ENCODE measurements at regions not wholly inside any gene's neighbourhood (a gene's known extent, or its start where the extent isn't known, plus 50 kb on each side); places are given as distances from the start of the nearest gene placed in this dataset.

DNA sequence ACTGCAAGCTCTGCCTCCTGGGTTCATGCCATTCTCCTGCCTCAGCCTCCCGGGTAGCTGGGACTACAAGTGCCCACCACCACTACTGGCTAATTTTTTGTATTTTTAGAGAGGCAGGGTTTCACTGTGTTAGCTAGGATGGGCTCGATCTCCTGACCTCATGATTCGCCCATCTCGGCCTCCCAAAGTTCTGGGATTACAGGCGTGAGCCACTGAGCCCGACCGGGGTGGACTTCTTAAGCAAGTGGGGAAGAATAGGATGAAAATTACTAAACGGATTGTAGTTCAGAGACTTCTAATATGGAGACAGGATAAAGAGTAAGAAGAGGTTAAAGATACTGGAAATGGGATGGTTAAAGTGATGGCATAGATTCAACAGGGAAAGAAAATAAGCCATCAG, 132.3 kb upstream of the IRX2 start:
- H3K4me3 Mint-ChIP-seq (ENCODE audit: low read depth), result no peak overlapping the region
- H3K9me3 Mint-ChIP-seq (ENCODE audit: low read depth), result peaks cover 20% of the 10 kb centered on the region
- TF ChIP-seq, protein P1, sequence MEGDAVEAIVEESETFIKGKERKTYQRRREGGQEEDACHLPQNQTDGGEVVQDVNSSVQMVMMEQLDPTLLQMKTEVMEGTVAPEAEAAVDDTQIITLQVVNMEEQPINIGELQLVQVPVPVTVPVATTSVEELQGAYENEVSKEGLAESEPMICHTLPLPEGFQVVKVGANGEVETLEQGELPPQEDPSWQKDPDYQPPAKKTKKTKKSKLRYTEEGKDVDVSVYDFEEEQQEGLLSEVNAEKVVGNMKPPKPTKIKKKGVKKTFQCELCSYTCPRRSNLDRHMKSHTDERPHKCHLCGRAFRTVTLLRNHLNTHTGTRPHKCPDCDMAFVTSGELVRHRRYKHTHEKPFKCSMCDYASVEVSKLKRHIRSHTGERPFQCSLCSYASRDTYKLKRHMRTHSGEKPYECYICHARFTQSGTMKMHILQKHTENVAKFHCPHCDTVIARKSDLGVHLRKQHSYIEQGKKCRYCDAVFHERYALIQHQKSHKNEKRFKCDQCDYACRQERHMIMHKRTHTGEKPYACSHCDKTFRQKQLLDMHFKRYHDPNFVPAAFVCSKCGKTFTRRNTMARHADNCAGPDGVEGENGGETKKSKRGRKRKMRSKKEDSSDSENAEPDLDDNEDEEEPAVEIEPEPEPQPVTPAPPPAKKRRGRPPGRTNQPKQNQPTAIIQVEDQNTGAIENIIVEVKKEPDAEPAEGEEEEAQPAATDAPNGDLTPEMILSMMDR (IDR thresholded peaks at IDR 0.05; ENCODE audit: unreplicated experiment), result no peak
- H3K27ac Mint-ChIP-seq, result no peak overlapping the region
- peaks cover 24% of the 10 kb centered on the region for H3K27me3 Mint-ChIP-seq
- no peaks in the 10 kb centered on the region for H3K36me3 Mint-ChIP-seq (ENCODE audit: insufficient read depth)
- DNase-seq (ENCODE audit: low spot score, unreplicated experiment), result peak; percentile 0
- peaks cover 1% of the 10 kb centered on the region for H3K4me1 Mint-ChIP-seq (ENCODE audit: low read depth)

DNA sequence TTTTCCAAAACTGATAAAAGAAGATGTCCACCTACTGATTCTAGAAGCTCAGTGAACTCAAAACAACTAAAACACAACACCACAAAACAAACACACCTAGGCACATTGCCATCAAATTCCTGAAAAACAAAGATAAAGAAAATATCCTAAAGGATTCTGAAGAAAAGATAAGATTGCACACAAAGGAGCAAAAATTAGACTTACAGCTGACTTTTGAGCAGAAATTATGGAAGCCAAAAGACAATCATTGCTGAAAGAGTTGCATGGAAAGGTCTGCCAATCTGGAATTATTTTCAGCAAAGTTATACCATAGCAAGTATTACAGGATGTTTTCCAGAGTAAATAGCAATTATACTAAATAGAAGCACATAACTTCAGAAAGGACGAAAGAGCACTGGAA, 128.2 kb upstream of the IRX2 start:
- no peak for DNase-seq (ENCODE audit: low spot score, unreplicated experiment)
- Mint-ChIP-seq H3K4me3 (ENCODE audit: low read depth) (no peak overlapping the region), H3K4me1 (ENCODE audit: low read depth) (peaks cover 1% of the 10 kb centered on the region), H3K36me3 (ENCODE audit: insufficient read depth) (no peaks in the 10 kb centered on the region), H3K27me3 (peaks cover 15% of the 10 kb centered on the region), H3K9me3 (ENCODE audit: low read depth) (peaks cover 26% of the 10 kb centered on the region), H3K27ac (no peak overlapping the region)
- TF ChIP-seq, protein P1 (IDR thresholded peaks at IDR 0.05; ENCODE audit: unreplicated experiment), result no peak

DNA sequence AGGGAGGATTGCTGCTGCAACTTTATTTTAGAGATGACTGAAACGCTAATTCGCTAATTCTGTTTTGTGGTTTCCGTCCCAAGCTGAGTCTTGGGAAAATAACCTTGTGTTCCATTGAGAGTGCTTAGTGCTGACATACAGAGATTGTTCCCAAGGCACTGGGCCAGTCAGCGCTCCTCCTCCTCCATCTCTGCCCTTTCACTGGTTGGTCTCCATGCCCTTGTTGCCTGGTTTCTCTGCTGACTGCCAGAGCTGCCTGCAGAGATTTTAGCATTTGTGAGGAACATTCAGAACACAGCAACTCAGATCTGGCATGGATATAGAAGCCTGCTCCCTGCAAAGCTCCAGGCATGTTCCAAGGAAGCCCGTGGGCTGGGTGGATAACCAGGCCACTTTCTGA, 126.0 kb upstream of the IRX2 start:
- TF ChIP-seq, protein P1 (IDR thresholded peaks at IDR 0.05; ENCODE audit: unreplicated experiment), result no peak
- Mint-ChIP-seq H3K27ac (no peak overlapping the region), H3K36me3 (ENCODE audit: insufficient read depth) (no peaks in the 10 kb centered on the region), H3K4me1 (ENCODE audit: low read depth) (no peaks in the 10 kb centered on the region), H3K4me3 (ENCODE audit: low read depth) (no peak overlapping the region), H3K9me3 (ENCODE audit: low read depth) (peaks cover 26% of the 10 kb centered on the region), H3K27me3 (peaks cover 11% of the 10 kb centered on the region)
- DNase-seq (ENCODE audit: low spot score, unreplicated experiment), result no peak

DNA sequence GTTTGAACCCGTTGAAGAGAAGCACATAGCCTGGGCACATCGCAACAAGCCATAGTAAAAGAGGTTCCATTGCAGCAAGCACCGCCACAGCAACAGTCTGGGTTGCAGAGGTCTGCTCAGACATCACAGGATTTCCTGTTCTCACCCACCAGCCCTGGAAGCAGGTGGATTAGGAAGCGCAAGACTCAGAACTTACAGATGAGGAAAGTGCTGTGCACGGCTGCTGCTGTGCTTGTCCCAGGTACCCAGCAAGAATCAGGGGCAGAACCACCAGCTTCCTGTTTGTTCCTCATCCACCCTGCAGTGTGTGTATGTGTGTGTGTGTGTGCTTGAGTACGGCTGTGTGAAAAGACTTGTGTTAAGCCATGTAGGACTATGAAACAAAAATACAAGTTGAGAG, 124.7 kb upstream of the IRX2 start:
- H3K4me3 Mint-ChIP-seq (ENCODE audit: low read depth), result no peak overlapping the region
- DNase-seq (ENCODE audit: low spot score, unreplicated experiment), result no peak
- H3K9me3 Mint-ChIP-seq (ENCODE audit: low read depth), result peaks cover 26% of the 10 kb centered on the region
- TF ChIP-seq, protein P1 (IDR thresholded peaks at IDR 0.05; ENCODE audit: unreplicated experiment), result no peak
- no peaks in the 10 kb centered on the region for H3K4me1 Mint-ChIP-seq (ENCODE audit: low read depth)
- H3K27ac Mint-ChIP-seq, result no peak overlapping the region
- peaks cover 14% of the 10 kb centered on the region for H3K27me3 Mint-ChIP-seq
- no peaks in the 10 kb centered on the region for H3K36me3 Mint-ChIP-seq (ENCODE audit: insufficient read depth)

DNA sequence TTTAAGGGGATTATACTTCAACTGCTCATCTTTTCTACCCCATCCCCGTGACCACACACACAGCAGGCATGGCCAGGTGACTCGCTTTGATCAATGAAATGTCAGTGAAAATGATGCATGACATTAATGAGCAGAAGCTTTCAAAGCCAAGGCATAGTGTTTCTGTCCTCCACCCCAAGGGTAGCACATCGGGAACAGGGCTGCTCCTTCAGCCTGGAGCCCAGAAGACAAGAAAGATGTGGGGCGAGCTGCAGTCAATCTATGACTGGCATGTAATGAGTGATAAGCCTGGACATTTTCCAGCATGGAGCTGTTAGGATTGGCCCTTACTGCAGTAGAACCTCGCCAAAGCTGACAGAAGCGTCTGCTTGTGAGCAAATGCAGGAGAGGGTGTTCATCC, 122.6 kb upstream of the IRX2 start:
- TF ChIP-seq, protein P1 (IDR thresholded peaks at IDR 0.05; ENCODE audit: unreplicated experiment), result no peak
- Mint-ChIP-seq H3K36me3 (ENCODE audit: insufficient read depth) (no peaks in the 10 kb centered on the region), H3K9me3 (ENCODE audit: low read depth) (peaks cover 9% of the 10 kb centered on the region), H3K4me3 (ENCODE audit: low read depth) (no peak overlapping the region), H3K27me3 (peaks cover 27% of the 10 kb centered on the region), H3K4me1 (ENCODE audit: low read depth) (no peaks in the 10 kb centered on the region), H3K27ac (no peak overlapping the region)
- no peak for DNase-seq (ENCODE audit: low spot score, unreplicated experiment)
